HG03108 (cell line): ENCODE measurements at regions not wholly inside any gene's neighbourhood (a gene's known extent, or its start where the extent isn't known, plus 50 kb on each side); places are given as distances from the start of the nearest gene placed in this dataset.
A peak's percentile ranks its signal among the peaks of the same experiment; 100 is the strongest.

Experiments
- ATAC-seq: cut with Tn5 transposase; IDR thresholded peaks from one replicate; pipeline ENCODE4 v1.9.1; 2021; ENCODE audit warnings: moderate library complexity; ENCODE audit not compliant: unreplicated experiment

- ATAC-seq, result no peak
Observed at GRCh38 chr11:25943777-25944661, 387.9 kb upstream of the ANO3 start.

GRCh38 chr11:25949918-25950317, 382.0 kb upstream of the ANO3 start:
- ATAC-seq, result no peak

GRCh38 chr11:25953006-25953405, 378.9 kb upstream of the ANO3 start:
- ATAC-seq, result no peak

GRCh38 chr11:25958045-25958444, 373.9 kb upstream of the ANO3 start:
- ATAC-seq, result no peak

GRCh38 chr11:25961539-25961938, 370.4 kb upstream of the ANO3 start:
- no peak for ATAC-seq

GRCh38 chr11:25970726-25971508, 361.0 kb upstream of the ANO3 start:
- no peak for ATAC-seq

GRCh38 chr11:25980091-25980490, 351.8 kb upstream of the ANO3 start:
- no peak for ATAC-seq

- peak; percentile 92 for ATAC-seq
Observed at GRCh38 chr11:25981998-25982397, 349.9 kb upstream of the ANO3 start.

- ATAC-seq, result no peak
Observed at GRCh38 chr11:25983280-25983679, 348.6 kb upstream of the ANO3 start.

- ATAC-seq, result no peak
Observed at GRCh38 chr11:25988178-25988577, 343.8 kb upstream of the ANO3 start.

GRCh38 chr11:25990406-25990805, 341.5 kb upstream of the ANO3 start:
- ATAC-seq, result no peak

GRCh38 chr11:25991476-25991875, 340.5 kb upstream of the ANO3 start:
- ATAC-seq, result no peak

GRCh38 chr11:25992294-25992693, 339.6 kb upstream of the ANO3 start:
- no peak for ATAC-seq

- ATAC-seq, result no peak
Observed at GRCh38 chr11:25993016-25993415, 338.9 kb upstream of the ANO3 start.

GRCh38 chr11:26011474-26011873, 320.5 kb upstream of the ANO3 start:
- ATAC-seq, result no peak

- no peak for ATAC-seq
Observed at GRCh38 chr11:26014456-26015115, 317.3 kb upstream of the ANO3 start.

- no peak for ATAC-seq
Observed at GRCh38 chr11:26017322-26017860, 314.5 kb upstream of the ANO3 start.

GRCh38 chr11:26017903-26018302, 314.0 kb upstream of the ANO3 start:
- no peak for ATAC-seq

- no peak for ATAC-seq
Observed at GRCh38 chr11:26018336-26018735, 313.6 kb upstream of the ANO3 start.

GRCh38 chr11:26019386-26019785, 312.5 kb upstream of the ANO3 start:
- ATAC-seq, result no peak

GRCh38 chr11:26021017-26021416, 310.9 kb upstream of the ANO3 start:
- no peak for ATAC-seq
